Mucosa of rectum (tissue), 2 donors: ENCODE measurements at regions not wholly inside any gene's neighbourhood (a gene's known extent, or its start where the extent isn't known, plus 50 kb on each side); places are given as distances from the start of the nearest gene placed in this dataset.

ENCODE experiments used
- H3K27ac ChIP-seq, 2 donors: one replicate each; pipeline ENCODE4 v1.7.0; 2013; ENCODE audit warnings: inconsistent platforms in 2 of 2, low read depth in 2 of 2, low read length in 2 of 2
- H3K27me3 ChIP-seq, 2 donors: one replicate each; pipeline ENCODE4 v1.7.0; 2013; ENCODE audit warnings: low read length in 2 of 2; ENCODE audit not compliant: control insufficient read depth in 2 of 2, insufficient read depth in 2 of 2
- H3K36me3 ChIP-seq, 2 donors: one replicate each; pipeline ENCODE4 v1.7.0; 2013; ENCODE audit warnings: low read length in 2 of 2; ENCODE audit not compliant: control insufficient read depth in 2 of 2, insufficient read depth in 2 of 2
- H3K4me1 ChIP-seq, 2 donors: one replicate each; pipeline ENCODE4 v1.7.0; 2013; ENCODE audit warnings: low read length in 2 of 2, mild to moderate bottlenecking in 1 of 2; ENCODE audit not compliant: control insufficient read depth in 2 of 2, insufficient read depth in 2 of 2
- H3K4me3 ChIP-seq, 2 donors: one replicate each; pipeline ENCODE4 v1.7.0; 2013; ENCODE audit warnings: low read length in 2 of 2
- H3K9ac ChIP-seq, 2 donors: one replicate each; pipeline ENCODE4 v1.7.0; 2013; ENCODE audit warnings: low read length in 2 of 2, low read depth in 1 of 2, mild to moderate bottlenecking in 1 of 2
- H3K9me3 ChIP-seq, 2 donors: one replicate each; pipeline ENCODE4 v1.7.0; 2013; ENCODE audit warnings: low read length in 2 of 2; ENCODE audit not compliant: control insufficient read depth in 2 of 2
- donor health status: healthy.
- donor health status: Normal muscosa, but diverticular disease.

- H3K9me3 ChIP-seq, result no peaks in the 10 kb centered on the region
- H3K4me3 ChIP-seq, result no peak overlapping the region
- H3K9ac ChIP-seq, result no peak overlapping the region
- H3K27me3 ChIP-seq, result no peaks in the 10 kb centered on the region
- no peaks in the 10 kb centered on the region for H3K36me3 ChIP-seq
- no peak overlapping the region for H3K27ac ChIP-seq
- no peaks in the 10 kb centered on the region for H3K4me1 ChIP-seq
Observed at GRCh38 chr3:168654700-168655099, 559.0 kb upstream of the GOLIM4 start.

DNA sequence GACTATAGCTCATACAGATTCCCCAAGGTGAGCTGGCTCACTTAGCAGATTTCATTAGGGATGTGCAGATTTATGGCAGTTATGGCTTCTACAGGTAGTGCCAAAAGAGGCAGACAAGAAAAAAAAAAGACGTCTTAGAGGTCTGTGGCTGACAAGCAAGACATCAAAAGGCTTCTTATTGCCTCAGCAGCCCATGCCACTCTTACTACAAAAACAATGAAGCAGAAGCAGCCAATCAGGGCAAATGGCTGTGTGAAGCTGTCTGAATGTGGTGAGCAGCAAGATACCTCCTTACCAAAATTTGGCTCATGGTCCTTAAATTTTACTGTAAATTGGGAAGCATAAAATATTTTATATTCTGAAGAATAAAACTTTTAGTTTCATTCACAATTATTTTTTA, 557.5 kb upstream of the GOLIM4 start:
- no peak overlapping the region for H3K27ac ChIP-seq
- H3K36me3 ChIP-seq, result no peaks in the 10 kb centered on the region
- H3K4me1 ChIP-seq, result no peaks in the 10 kb centered on the region
- H3K4me3 ChIP-seq, result no peak overlapping the region
- no peaks in the 10 kb centered on the region for H3K9me3 ChIP-seq
- H3K27me3 ChIP-seq, result no peaks in the 10 kb centered on the region
- H3K9ac ChIP-seq, result no peak overlapping the region

GRCh38 chr3:168648321-168648720, 552.6 kb upstream of the GOLIM4 start:
- Histone ChIP-seq H3K9ac (no peak overlapping the region), H3K9me3 (no peaks in the 10 kb centered on the region), H3K36me3 (no peaks in the 10 kb centered on the region), H3K27me3 (no peaks in the 10 kb centered on the region), H3K27ac (no peak overlapping the region), H3K4me3 (no peak overlapping the region), H3K4me1 (no peaks in the 10 kb centered on the region)

GRCh38 chr3:168647582-168647981, 551.9 kb upstream of the GOLIM4 start:
- Histone ChIP-seq H3K4me3 (no peak overlapping the region), H3K9ac (no peak overlapping the region), H3K9me3 (no peaks in the 10 kb centered on the region), H3K27me3 (no peaks in the 10 kb centered on the region), H3K4me1 (no peaks in the 10 kb centered on the region), H3K27ac (no peak overlapping the region), H3K36me3 (no peaks in the 10 kb centered on the region)

DNA sequence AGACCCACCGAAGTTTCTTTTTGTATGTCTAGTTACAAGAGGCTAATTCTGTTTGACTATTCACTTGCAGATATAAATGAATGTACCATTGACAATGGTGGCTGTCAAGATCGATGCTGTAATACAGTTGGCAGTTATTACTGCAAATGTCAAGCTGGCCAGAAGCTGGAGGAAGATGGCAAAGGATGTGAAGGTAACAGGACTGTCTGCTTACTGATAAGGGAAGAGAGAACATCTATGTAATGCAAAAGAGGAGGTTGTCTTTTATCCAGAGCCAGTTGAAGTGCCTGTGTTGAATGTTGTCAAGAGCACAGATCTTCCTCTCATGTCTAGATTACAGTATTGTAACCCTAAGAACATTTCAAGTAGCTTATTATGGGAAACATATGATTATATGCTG, 549.5 kb upstream of the GOLIM4 start:
- H3K4me1 ChIP-seq, result no peaks in the 10 kb centered on the region
- no peaks in the 10 kb centered on the region for H3K27me3 ChIP-seq
- H3K27ac ChIP-seq, result no peak overlapping the region
- H3K4me3 ChIP-seq, result no peak overlapping the region
- H3K36me3 ChIP-seq, result no peaks in the 10 kb centered on the region
- H3K9me3 ChIP-seq, result no peaks in the 10 kb centered on the region
- no peak overlapping the region for H3K9ac ChIP-seq

- no peaks in the 10 kb centered on the region for H3K4me1 ChIP-seq
- H3K9ac ChIP-seq, result no peak overlapping the region
- H3K36me3 ChIP-seq, result no peaks in the 10 kb centered on the region
- H3K27me3 ChIP-seq, result no peaks in the 10 kb centered on the region
- H3K9me3 ChIP-seq, result no peaks in the 10 kb centered on the region
- H3K27ac ChIP-seq, result no peak overlapping the region
- no peak overlapping the region for H3K4me3 ChIP-seq
Observed at GRCh38 chr3:168628549-168628948, 532.8 kb upstream of the GOLIM4 start.

DNA sequence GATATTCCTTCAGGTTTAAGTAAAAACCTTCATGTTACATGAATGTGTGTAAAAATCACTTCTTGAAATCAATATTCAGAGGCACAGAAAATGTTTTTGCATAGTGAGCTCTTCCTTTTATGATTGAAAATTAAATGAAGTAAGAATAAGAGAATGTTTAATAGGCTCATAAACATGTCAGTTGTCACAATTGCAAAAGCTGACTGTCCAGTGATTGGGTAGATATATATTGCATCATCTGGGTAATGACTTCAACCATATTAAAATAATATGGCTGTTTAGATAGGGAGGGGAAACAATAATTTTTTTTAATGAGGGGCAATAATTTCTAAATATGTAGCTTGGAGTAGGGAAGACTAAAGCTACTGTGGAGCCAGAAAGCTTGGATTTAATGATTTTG, 529.8 kb upstream of the GOLIM4 start:
- Histone ChIP-seq H3K27ac (no peak overlapping the region), H3K4me1 (no peaks in the 10 kb centered on the region), H3K9ac (no peak overlapping the region), H3K27me3 (no peaks in the 10 kb centered on the region), H3K4me3 (no peak overlapping the region), H3K9me3 (no peaks in the 10 kb centered on the region), H3K36me3 (no peaks in the 10 kb centered on the region)

GRCh38 chr3:168624892-168625448, 529.2 kb upstream of the GOLIM4 start:
- Histone ChIP-seq H3K9ac (no peak overlapping the region), H3K27ac (no peak overlapping the region), H3K36me3 (no peaks in the 10 kb centered on the region), H3K27me3 (no peaks in the 10 kb centered on the region), H3K9me3 (no peaks in the 10 kb centered on the region), H3K4me3 (no peak overlapping the region), H3K4me1 (no peaks in the 10 kb centered on the region)

GRCh38 chr3:168624195-168624594, 528.5 kb upstream of the GOLIM4 start:
- no peak overlapping the region for H3K4me3 ChIP-seq

DNA sequence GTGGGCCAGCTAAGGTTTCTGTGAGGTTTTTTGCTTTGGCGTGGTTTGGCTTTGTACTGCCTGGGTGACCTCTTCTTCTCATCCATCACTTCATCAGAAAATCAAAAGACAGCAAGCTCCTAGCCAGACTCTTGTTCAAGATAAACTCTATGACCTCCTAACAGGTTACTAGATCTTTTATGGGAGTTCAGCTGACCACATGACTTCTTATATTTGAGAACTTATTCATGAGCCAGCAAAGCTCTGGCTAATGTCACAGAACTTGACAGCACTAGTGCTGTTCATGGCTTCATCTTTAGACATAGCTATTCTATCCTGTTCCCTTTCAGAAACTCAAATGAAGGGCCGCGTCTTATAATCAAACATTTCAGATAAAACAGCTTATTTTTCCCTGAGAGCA, 527.1 kb upstream of the GOLIM4 start:
- H3K9me3 ChIP-seq, result no peaks in the 10 kb centered on the region
- H3K27ac ChIP-seq, result no peak overlapping the region
- H3K36me3 ChIP-seq, result no peaks in the 10 kb centered on the region
- no peak overlapping the region for H3K4me3 ChIP-seq
- no peak overlapping the region for H3K9ac ChIP-seq
- H3K27me3 ChIP-seq, result no peaks in the 10 kb centered on the region
- H3K4me1 ChIP-seq, result no peaks in the 10 kb centered on the region

More at GRCh38 chr3:168624195-168624594, 528.5 kb upstream of the GOLIM4 start:
- no peaks in the 10 kb centered on the region for H3K36me3 ChIP-seq
- H3K27me3 ChIP-seq, result no peaks in the 10 kb centered on the region
- H3K9me3 ChIP-seq, result no peaks in the 10 kb centered on the region
- no peak overlapping the region for H3K9ac ChIP-seq
- H3K4me1 ChIP-seq, result no peaks in the 10 kb centered on the region
- no peak overlapping the region for H3K27ac ChIP-seq

GRCh38 chr3:168620854-168621253, 525.1 kb upstream of the GOLIM4 start:
- H3K36me3 ChIP-seq, result no peaks in the 10 kb centered on the region
- no peaks in the 10 kb centered on the region for H3K4me1 ChIP-seq
- no peak overlapping the region for H3K9ac ChIP-seq
- H3K27me3 ChIP-seq, result no peaks in the 10 kb centered on the region
- no peaks in the 10 kb centered on the region for H3K9me3 ChIP-seq
- H3K27ac ChIP-seq, result no peak overlapping the region
- no peak overlapping the region for H3K4me3 ChIP-seq
